H9 (cell line): ENCODE measurements at regions not wholly inside any gene's neighbourhood (a gene's known extent, or its start where the extent isn't known, plus 50 kb on each side); places are given as distances from the start of the nearest gene placed in this dataset.

Experiments used
- DNase-seq: peaks from one replicate; pipeline ENCODE4 v3.0.0-alpha.2; 2017
- H2AFZ ChIP-seq: one replicate; pipeline ENCODE4 v1.6.1; 2013; ENCODE audit warnings: mild to moderate bottlenecking, low read length, control low read depth, moderate library complexity
- H2AK5ac ChIP-seq: 2 replicates; pipeline ENCODE4 v1.6.1; 2013; ENCODE audit warnings: low read length, control low read depth, mixed read lengths; ENCODE audit not compliant: insufficient read length
- H2BK120ac ChIP-seq: one replicate; pipeline ENCODE4 v1.6.1; 2013; ENCODE audit warnings: low read depth, mild to moderate bottlenecking, low read length, control low read depth, inconsistent platforms; ENCODE audit not compliant: poor library complexity, severe bottlenecking
- H2BK12ac ChIP-seq: 2 replicates; pipeline ENCODE4 v1.6.1; 2013; ENCODE audit warnings: low read length, control low read depth, mixed read lengths, low read depth; ENCODE audit not compliant: insufficient read length
- H2BK15ac ChIP-seq: 2 replicates; pipeline ENCODE4 v1.6.1; 2013; ENCODE audit warnings: low read depth, low read length, control low read depth
- H2BK20ac ChIP-seq: one replicate; pipeline ENCODE4 v1.6.1; 2013; ENCODE audit warnings: low read depth, mild to moderate bottlenecking, low read length, control low read depth, inconsistent platforms; ENCODE audit not compliant: poor library complexity, severe bottlenecking
- H2BK5ac ChIP-seq: 2 replicates; pipeline ENCODE4 v1.6.1; 2013; ENCODE audit warnings: low read length, control low read depth, mixed read lengths; ENCODE audit not compliant: insufficient read length
- H3K14ac ChIP-seq: 2 replicates; pipeline ENCODE4 v1.6.1; 2013; ENCODE audit warnings: low read length, control low read depth; ENCODE audit not compliant: insufficient read depth
- H3K18ac ChIP-seq: 2 replicates; pipeline ENCODE4 v1.6.1; 2013; ENCODE audit warnings: low read depth, mild to moderate bottlenecking, mixed read lengths, low read length, control low read depth; ENCODE audit not compliant: insufficient read length
- H3K23ac ChIP-seq: 2 replicates; pipeline ENCODE4 v1.6.1; 2013; ENCODE audit warnings: low read length, control low read depth, mixed read lengths, low read depth; ENCODE audit not compliant: insufficient read length
- H3K23me2 ChIP-seq: 2 replicates; pipeline ENCODE4 v1.6.1; 2013; ENCODE audit warnings: low read depth, mild to moderate bottlenecking, mixed read lengths, low read length, control low read depth; ENCODE audit not compliant: insufficient read length, poor library complexity, severe bottlenecking
- H3K27ac ChIP-seq: 2 replicates; pipeline ENCODE4 v1.5.1; 2013; ENCODE audit warnings: low read length, control low read depth, mixed read lengths, low read depth; ENCODE audit not compliant: insufficient read length
- H3K27me3 ChIP-seq: 2 replicates; pipeline ENCODE4 v1.6.1; 2013; ENCODE audit warnings: low read length, control low read depth, inconsistent platforms; ENCODE audit not compliant: insufficient read depth
- H3K4ac ChIP-seq: 2 replicates; pipeline ENCODE4 v1.6.1; 2013; ENCODE audit warnings: low read depth, mild to moderate bottlenecking, control low read depth, inconsistent platforms, low read length, moderate library complexity
- H3K4me1 ChIP-seq: 2 replicates; pipeline ENCODE4 v1.6.1; 2013; ENCODE audit warnings: low read length, control low read depth, inconsistent platforms; ENCODE audit not compliant: insufficient read depth
- H3K4me2 ChIP-seq: 2 replicates; pipeline ENCODE4 v1.6.1; 2013; ENCODE audit warnings: low read length, control low read depth, mixed read lengths; ENCODE audit not compliant: insufficient read length, insufficient read depth
- H3K56ac ChIP-seq: 2 replicates; pipeline ENCODE4 v1.6.1; 2013; ENCODE audit warnings: low read depth, mild to moderate bottlenecking, mixed read lengths, low read length, control low read depth; ENCODE audit not compliant: insufficient read length
- H3K79me1 ChIP-seq: 2 replicates; pipeline ENCODE4 v1.6.1; 2013; ENCODE audit warnings: low read depth, mild to moderate bottlenecking, moderate library complexity, low read length, control low read depth, inconsistent platforms; ENCODE audit not compliant: insufficient read depth, poor library complexity, severe bottlenecking
- H3K79me2 ChIP-seq: 2 replicates; pipeline ENCODE4 v1.6.1; 2013; ENCODE audit warnings: low read length, control low read depth, inconsistent platforms; ENCODE audit not compliant: insufficient read depth
- H3K9ac ChIP-seq: 2 replicates; pipeline ENCODE4 v1.6.1; 2013; ENCODE audit warnings: low read length, control low read depth, mixed read lengths; ENCODE audit not compliant: insufficient read length; ENCODE audit errors: extremely low read depth
- H3K9me3 ChIP-seq: one replicate; pipeline ENCODE4 v1.6.1; 2013; ENCODE audit warnings: low read depth, low read length, inconsistent platforms; ENCODE audit not compliant: control insufficient read depth
- H3T11ph ChIP-seq: one replicate; pipeline ENCODE4 v1.6.1; 2013; ENCODE audit warnings: mild to moderate bottlenecking, low read length, control low read depth, inconsistent platforms
- H4K20me1 ChIP-seq: one replicate; pipeline ENCODE4 v1.6.1; 2013; ENCODE audit not compliant: control insufficient read depth, insufficient read length, insufficient read depth
- H4K5ac ChIP-seq: 2 replicates; pipeline ENCODE4 v1.6.1; 2013; ENCODE audit warnings: low read depth, mild to moderate bottlenecking, mixed read lengths, low read length, control low read depth; ENCODE audit not compliant: insufficient read length
- H4K8ac ChIP-seq: replicated peaks from 2 replicates; pipeline ENCODE4 v1.6.1; 2013; ENCODE audit warnings: low read length, control low read depth, mixed read lengths, low read depth; ENCODE audit not compliant: insufficient read length
- H4K91ac ChIP-seq: 2 replicates; pipeline ENCODE4 v1.6.1; 2013; ENCODE audit warnings: low read depth, mild to moderate bottlenecking, moderate library complexity, mixed read lengths, low read length, control low read depth; ENCODE audit not compliant: insufficient read length
- H3K27ac Mint-ChIP-seq, 3 experiments: 2 replicates in 2 of 3; 3 replicates in 1 of 3; pipeline ENCODE4 v1.8.0; 2020 to 2021; ENCODE audit warnings: mixed read lengths in 3 of 3, mild to moderate bottlenecking in 1 of 3, moderate library complexity in 1 of 3
- H3K27me3 Mint-ChIP-seq: 2 replicates; pipeline ENCODE4 v1.8.0; 2021; ENCODE audit warnings: low read depth, mild to moderate bottlenecking, moderate library complexity, mixed read lengths
- H3K36me3 Mint-ChIP-seq, 3 experiments: 2 replicates in 2 of 3; 3 replicates in 1 of 3; pipeline ENCODE4 v1.8.0; 2020 to 2021; ENCODE audit warnings: low read depth in 3 of 3, mixed read lengths in 3 of 3; ENCODE audit not compliant: insufficient read depth in 1 of 3
- H3K4me1 Mint-ChIP-seq, 2 experiments: 2 replicates each; pipeline ENCODE4 v1.8.0; 2020; ENCODE audit warnings: mixed read lengths in 2 of 2
- H3K4me3 Mint-ChIP-seq, 2 experiments: 2 replicates in 1 of 2; 3 replicates in 1 of 2; pipeline ENCODE4 v1.8.0; 2020 to 2021; ENCODE audit warnings: mild to moderate bottlenecking in 2 of 2, mixed read lengths in 2 of 2, moderate library complexity in 1 of 2
- H3K9me3 Mint-ChIP-seq, 2 experiments: 2 replicates in 1 of 2; 3 replicates in 1 of 2; pipeline ENCODE4 v1.8.0; 2020; ENCODE audit warnings: mild to moderate bottlenecking in 2 of 2, mixed read lengths in 2 of 2, moderate library complexity in 1 of 2
- WGBS: extraction: QIAGEN DNeasy Blood & Tissue Kit; methylation state at CpG from one replicate; pipeline ENCODE4 v1.1.7; 2013; ENCODE audit warnings: missing lambda C conversion rate, low lambda C conversion rate, mixed read lengths; ENCODE audit not compliant: insufficient read length; ENCODE audit errors: extremely low coverage; 5-methylcytosine and 5-hydroxymethylcytosine counted together
- TF ChIP-seq, protein P1 (sequence below): fragments of 200-600 bp; sonication (generic); conservative IDR thresholded peaks from 3 replicates; pipeline ENCODE4 v1.8.0; 2021; ENCODE audit warnings: antibody characterized with exemption, mild to moderate bottlenecking

DNA sequence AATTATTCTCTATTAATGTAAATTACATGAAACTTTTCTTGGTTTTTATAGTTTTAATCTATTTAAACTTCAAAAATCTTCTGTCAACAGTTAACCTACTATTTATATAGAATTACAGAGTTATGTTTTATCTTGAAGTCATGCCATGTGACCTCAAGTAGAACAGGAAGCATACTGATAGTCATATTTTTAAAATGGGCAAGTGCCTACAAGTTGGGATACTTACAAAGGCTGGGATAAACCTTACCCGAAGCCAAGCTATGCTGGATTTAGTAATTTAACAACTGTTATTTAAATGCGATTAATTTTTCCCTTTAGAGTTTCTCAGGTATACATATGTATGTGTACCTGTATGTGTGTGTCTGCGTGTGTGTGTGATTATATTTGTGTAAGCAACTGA is 266.9 kb downstream of the RASSF9 start:
- Histone ChIP-seq H3K23ac (no peak overlapping the region), H3K56ac (no peak overlapping the region), H3K4me2 (no peak overlapping the region), H2BK5ac (no peak overlapping the region), H2BK15ac (no peak overlapping the region), H3K9me3 (no peaks in the 10 kb centered on the region), H3T11ph (no peak overlapping the region), H3K27me3 (no peaks in the 10 kb centered on the region), H3K18ac (no peak overlapping the region), H3K4ac (no peak overlapping the region), H4K5ac (no peak overlapping the region), H4K91ac (no peak overlapping the region), H3K9ac (no peak overlapping the region), H4K8ac (no peak overlapping the region), H2BK120ac (no peak overlapping the region), H3K79me1 (no peaks in the 10 kb centered on the region), H3K4me1 (no peaks in the 10 kb centered on the region; the same call in 1 of the 2 replicates), H2BK20ac (no peak overlapping the region), H3K14ac (no peak overlapping the region), H3K27ac (no peak overlapping the region), H2BK12ac (no peak overlapping the region), H2AK5ac (no peak overlapping the region), H4K20me1 (no peaks in the 10 kb centered on the region), H3K23me2 (no peaks in the 10 kb centered on the region), H2AFZ (no peak overlapping the region), H3K79me2 (no peaks in the 10 kb centered on the region)
- TF ChIP-seq, protein P1, sequence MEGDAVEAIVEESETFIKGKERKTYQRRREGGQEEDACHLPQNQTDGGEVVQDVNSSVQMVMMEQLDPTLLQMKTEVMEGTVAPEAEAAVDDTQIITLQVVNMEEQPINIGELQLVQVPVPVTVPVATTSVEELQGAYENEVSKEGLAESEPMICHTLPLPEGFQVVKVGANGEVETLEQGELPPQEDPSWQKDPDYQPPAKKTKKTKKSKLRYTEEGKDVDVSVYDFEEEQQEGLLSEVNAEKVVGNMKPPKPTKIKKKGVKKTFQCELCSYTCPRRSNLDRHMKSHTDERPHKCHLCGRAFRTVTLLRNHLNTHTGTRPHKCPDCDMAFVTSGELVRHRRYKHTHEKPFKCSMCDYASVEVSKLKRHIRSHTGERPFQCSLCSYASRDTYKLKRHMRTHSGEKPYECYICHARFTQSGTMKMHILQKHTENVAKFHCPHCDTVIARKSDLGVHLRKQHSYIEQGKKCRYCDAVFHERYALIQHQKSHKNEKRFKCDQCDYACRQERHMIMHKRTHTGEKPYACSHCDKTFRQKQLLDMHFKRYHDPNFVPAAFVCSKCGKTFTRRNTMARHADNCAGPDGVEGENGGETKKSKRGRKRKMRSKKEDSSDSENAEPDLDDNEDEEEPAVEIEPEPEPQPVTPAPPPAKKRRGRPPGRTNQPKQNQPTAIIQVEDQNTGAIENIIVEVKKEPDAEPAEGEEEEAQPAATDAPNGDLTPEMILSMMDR: no peak
- no CpG with 5 or more reads among the region's 3 CpGs for WGBS
- Mint-ChIP-seq H3K36me3 (no peaks in the 10 kb centered on the region; a peak in 2 of 7 replicates), H3K9me3 (no peaks in the 10 kb centered on the region; a peak in 1 of 5 replicates), H3K4me1 (peaks cover 3 to 4% of the 10 kb centered on the region in 2 experiments; a peak in 3 of 4 replicates), H3K4me3 (no peak overlapping the region), H3K27ac (no peak overlapping the region), H3K27me3 (no peaks in the 10 kb centered on the region)
- DNase-seq: no peak
